ENCODE measurements at regions not wholly inside any gene's neighbourhood (a gene's known extent, or its start where the extent isn't known, plus 50 kb on each side); places are given as distances from the start of the nearest gene placed in this dataset.

GRCh38 chr11:22491555-22492225 lies 133.9 kb downstream of the FANCF start:
- TF ChIP-seq, protein P1, sequence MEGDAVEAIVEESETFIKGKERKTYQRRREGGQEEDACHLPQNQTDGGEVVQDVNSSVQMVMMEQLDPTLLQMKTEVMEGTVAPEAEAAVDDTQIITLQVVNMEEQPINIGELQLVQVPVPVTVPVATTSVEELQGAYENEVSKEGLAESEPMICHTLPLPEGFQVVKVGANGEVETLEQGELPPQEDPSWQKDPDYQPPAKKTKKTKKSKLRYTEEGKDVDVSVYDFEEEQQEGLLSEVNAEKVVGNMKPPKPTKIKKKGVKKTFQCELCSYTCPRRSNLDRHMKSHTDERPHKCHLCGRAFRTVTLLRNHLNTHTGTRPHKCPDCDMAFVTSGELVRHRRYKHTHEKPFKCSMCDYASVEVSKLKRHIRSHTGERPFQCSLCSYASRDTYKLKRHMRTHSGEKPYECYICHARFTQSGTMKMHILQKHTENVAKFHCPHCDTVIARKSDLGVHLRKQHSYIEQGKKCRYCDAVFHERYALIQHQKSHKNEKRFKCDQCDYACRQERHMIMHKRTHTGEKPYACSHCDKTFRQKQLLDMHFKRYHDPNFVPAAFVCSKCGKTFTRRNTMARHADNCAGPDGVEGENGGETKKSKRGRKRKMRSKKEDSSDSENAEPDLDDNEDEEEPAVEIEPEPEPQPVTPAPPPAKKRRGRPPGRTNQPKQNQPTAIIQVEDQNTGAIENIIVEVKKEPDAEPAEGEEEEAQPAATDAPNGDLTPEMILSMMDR (conservative IDR thresholded peaks at IDR 0.05): no peak
- no peak overlapping the region for H3K27ac ChIP-seq

DNA sequence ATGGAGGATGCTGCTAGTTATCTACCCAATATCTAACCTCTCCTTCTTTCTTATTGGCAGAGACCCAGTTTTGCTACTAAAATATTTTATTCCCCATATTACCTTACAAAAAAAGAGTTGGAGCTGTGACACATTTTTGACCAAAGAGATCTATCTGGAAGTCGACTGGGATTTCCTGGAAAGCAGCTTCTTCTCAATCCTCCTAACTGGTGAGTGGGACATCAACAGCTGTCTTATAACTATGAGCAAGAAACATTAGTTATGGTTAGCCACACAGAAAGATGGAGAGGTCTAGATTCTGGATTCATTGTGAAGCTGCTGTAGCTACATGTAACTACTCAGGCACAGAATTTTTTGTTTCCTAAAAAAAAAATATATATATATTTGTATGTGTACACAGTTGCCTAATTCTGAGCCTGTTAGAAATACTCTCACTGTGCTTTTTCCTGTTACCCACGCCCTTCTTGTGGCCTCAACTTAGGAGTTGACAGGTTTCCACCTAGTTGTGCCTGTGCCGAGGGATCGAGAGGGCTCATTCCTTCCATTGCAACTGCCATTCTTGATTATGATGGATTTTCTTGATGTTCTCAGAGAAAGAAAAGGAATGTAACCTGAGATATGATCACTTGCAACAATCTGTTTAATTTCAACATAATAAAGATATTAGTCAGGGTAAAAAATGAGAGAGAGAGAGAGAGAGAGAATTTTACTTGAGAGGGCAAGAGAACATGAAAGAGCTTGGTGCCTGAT lies 142.0 kb downstream of the SLC17A6 start:
- no peak overlapping the region for H3K27ac ChIP-seq
- TF ChIP-seq, protein P1 (conservative IDR thresholded peaks at IDR 0.05): no peak

DNA sequence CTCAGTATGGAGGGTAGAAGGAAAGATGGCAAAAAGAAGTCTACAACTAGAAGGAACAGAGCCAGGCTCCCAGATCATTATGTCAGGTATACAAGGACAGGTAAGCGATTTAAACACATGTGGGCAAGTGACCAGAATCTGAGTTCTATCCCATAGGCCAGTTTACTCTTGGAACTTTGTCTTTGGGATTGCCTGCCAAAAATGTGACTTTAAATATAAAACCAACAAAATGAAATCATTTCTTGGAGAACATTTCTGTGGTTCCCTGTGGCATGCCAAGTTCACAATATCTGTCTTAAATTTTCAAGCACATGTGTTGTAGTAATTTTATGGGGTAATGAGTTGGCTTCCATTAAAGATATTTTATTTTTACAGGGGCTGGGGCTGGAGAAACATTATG lies 141.0 kb downstream of the SLC17A6 start:
- TF ChIP-seq, protein P1 (conservative IDR thresholded peaks at IDR 0.05): no peak
- H3K27ac ChIP-seq: no peak overlapping the region

GRCh38 chr11:22478169-22478568 lies 140.0 kb downstream of the SLC17A6 start:
- TF ChIP-seq, protein P1 (conservative IDR thresholded peaks at IDR 0.05): no peak
- no peak overlapping the region for H3K27ac ChIP-seq

DNA sequence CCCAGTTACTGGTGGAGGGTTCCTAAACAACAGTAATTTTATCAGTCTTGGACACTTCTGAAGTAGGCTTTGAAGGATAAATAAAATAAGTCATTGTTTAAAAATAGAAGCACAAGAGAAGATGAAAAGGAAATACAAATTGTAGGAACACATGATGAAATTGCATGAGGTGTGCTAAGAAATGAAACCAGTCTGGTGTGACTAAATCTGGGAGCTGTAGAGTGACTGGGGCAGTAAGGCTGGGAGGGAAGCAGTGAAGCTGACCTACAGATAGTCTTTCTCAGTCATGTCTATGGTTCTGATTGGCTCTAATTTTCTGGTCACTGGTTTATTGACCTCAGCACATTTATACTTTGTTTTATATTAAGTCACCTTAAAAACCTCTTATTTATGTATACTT lies 139.1 kb downstream of the SLC17A6 start:
- H3K27ac ChIP-seq: no peak overlapping the region
- TF ChIP-seq, protein P1 (conservative IDR thresholded peaks at IDR 0.05): no peak

GRCh38 chr11:22476589-22476988 lies 138.4 kb downstream of the SLC17A6 start:
- no peak overlapping the region for H3K27ac ChIP-seq
- TF ChIP-seq, protein P1 (conservative IDR thresholded peaks at IDR 0.05): no peak

- no peak overlapping the region for H3K27ac ChIP-seq
- TF ChIP-seq, protein P1 (conservative IDR thresholded peaks at IDR 0.05): no peak
These were observed 136.4 kb downstream of the SLC17A6 start for GRCh38 chr11:22474616-22475015.
